Astrocyte of the cerebellum (primary cell): ENCODE measurements at regions not wholly inside any gene's neighbourhood (a gene's known extent, or its start where the extent isn't known, plus 50 kb on each side); places are given as distances from the start of the nearest gene placed in this dataset.

ENCODE experiments used
- DNase-seq: peaks from one replicate; pipeline ENCODE4 v3.0.0-alpha.2; 2011; ENCODE audit warnings: low read depth
- H3K4me3 ChIP-seq: 2 replicates; pipeline ENCODE4 v1.5.1; 2011; ENCODE audit warnings: mild to moderate bottlenecking, low read depth, low read length, moderate library complexity
- in situ Hi-C: cut with HindIII; loops from 2 replicates; pipeline ENCODE4 v1.10.0; 2017; ENCODE audit warnings: low sequenced_read_pairs
- TF ChIP-seq, protein P1 (sequence below): IDR thresholded peaks from 2 replicates; pipeline ENCODE4 v1.5.1; 2012; ENCODE audit warnings: low read length, low read depth, moderate library complexity, mild to moderate bottlenecking; ENCODE audit errors: missing control alignments

DNA sequence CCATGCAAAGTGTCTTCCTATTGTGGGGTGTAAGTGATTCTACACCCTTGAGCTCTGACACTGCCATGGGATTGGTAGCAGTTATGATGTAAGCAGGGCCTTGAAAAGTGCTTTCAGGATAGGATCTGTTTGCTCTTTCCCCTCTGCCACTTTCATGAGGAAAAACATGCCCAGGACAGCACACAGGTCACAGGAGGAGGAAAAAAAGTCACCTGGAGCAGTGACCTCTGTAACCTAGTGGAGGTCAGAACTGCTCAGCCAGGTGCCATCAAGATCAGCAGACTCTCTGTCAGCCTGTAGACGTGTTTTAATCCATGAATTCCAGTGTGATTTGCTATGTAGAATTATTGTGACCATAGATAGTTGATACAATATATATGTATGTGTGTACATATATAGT, 92.7 kb upstream of the BMP2 start:
- TF ChIP-seq, protein P1, sequence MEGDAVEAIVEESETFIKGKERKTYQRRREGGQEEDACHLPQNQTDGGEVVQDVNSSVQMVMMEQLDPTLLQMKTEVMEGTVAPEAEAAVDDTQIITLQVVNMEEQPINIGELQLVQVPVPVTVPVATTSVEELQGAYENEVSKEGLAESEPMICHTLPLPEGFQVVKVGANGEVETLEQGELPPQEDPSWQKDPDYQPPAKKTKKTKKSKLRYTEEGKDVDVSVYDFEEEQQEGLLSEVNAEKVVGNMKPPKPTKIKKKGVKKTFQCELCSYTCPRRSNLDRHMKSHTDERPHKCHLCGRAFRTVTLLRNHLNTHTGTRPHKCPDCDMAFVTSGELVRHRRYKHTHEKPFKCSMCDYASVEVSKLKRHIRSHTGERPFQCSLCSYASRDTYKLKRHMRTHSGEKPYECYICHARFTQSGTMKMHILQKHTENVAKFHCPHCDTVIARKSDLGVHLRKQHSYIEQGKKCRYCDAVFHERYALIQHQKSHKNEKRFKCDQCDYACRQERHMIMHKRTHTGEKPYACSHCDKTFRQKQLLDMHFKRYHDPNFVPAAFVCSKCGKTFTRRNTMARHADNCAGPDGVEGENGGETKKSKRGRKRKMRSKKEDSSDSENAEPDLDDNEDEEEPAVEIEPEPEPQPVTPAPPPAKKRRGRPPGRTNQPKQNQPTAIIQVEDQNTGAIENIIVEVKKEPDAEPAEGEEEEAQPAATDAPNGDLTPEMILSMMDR = no peak
- no peak for DNase-seq
- no peak overlapping the region for H3K4me3 ChIP-seq
- in situ Hi-C loops = no loop called here

DNA sequence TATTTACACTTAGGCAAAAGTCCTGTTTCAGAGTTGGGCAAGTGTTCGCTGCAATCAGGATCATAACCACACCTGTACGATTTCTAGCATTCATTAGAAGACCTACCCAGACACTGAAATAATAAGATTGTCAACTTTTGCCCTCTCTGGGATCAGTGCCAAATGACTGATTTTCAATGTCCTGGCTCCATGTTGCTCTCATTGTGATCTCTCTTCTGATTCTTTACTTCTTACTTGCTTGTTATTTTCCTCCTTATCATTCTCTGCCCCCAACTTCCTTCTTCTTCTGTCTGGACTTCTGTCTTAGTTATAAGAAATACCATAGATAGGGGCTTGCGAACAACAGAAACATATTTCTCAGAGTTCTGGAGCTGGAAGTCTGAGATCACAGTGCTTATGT, 94.4 kb upstream of the BMP2 start:
- TF ChIP-seq, protein P1 = no peak
- in situ Hi-C loops = no loop called here
- H3K4me3 ChIP-seq = no peak overlapping the region
- no peak for DNase-seq

DNA sequence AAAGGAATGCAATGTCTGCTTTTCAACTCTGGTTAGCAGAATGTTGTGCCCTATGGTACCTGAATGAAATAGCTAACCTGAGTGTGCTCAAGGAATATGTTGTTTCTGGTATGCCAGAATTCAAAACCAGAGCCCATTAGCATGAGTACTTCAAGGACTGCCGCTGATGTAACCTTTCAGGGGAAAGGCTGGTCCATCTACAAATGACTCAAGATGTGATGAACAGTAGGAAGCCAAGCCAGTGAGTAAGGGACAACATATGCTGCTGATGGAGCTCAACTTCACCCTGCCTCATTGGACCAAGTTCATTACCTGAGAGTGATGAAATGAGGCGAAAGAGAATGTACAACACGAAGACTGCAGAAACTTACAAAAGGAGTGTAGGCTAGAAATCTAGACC, 95.7 kb upstream of the BMP2 start:
- no peak overlapping the region for H3K4me3 ChIP-seq
- DNase-seq = no peak
- in situ Hi-C loops = no loop called here
- TF ChIP-seq, protein P1 = no peak

DNA sequence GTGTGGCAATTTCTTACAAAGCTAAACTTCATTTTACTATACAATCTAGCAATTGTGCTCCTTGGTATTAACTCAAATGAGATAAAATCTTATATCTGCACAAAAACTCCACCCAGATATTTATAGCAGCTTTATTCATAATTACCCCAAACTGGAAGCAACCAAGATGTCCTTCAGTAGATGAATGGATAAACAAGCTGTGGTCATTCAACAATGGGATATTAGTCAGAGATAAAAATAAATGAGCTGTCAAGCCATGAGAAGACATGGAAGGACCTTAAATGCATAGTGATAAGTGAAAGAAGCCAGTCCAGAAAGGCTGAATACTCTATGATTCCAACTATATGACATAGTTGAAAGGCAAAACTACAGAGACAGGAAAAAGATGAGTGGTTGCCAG, 98.9 kb upstream of the BMP2 start:
- no peak for DNase-seq
- no peak overlapping the region for H3K4me3 ChIP-seq
- TF ChIP-seq, protein P1 = no peak
- in situ Hi-C loops = no loop called here

DNA sequence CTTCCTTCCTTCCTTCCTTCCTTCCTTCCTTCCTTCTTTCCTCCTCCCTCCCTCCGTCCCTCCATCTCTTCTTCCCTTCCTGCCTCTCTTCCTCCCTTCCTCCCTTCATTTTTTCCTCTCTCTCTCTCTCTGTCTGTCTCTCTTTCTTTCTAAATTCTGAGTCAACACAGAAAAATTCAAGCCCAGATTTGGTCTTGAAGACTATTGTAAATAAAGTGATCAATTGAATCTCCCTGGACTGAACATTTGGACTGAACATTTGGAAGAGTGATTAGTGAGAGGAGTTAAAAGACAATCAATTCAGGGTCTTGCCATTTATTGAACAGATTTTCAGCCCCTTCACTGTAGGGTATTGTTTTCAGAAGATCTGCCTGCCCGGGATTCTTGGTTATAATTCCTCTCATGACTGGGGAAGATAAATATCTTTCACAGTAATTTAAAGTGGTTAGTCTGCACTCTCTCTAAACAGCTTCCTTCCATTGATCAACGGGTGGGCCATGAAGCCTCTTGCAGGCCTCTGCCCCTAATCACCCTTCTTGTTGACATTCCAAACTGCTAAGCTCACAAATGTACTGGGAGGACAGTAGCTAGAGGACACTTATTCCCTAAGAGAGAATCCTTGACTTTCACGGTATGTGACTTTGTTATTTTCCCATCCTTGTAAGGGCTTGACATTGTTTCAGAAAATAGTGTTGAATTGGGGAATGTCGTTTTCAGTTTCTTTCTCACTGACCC, 101.7 kb upstream of the BMP2 start:
- DNase-seq = no peak
- TF ChIP-seq, protein P1 = no peak
- in situ Hi-C loops = no loop called here
- H3K4me3 ChIP-seq = no peak overlapping the region

DNA sequence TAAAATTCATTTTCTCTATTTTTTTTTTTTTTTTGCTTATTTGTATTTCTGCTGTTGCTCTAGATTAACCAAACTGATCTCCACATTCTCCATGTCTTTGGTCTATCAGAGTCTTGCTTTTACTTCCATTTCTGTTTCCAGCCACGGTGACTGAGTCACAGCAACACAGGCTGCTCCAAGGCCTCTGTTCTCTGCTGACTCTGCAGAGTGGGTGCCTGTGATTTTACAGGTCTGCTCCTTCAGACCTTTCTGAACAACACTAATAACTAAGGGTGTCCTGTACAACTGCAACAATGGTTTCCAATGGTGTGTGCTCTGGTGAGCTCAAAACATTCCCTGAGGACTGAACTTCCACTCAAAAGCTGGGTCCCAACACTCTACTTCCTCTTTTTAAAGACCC, 102.3 kb upstream of the BMP2 start:
- in situ Hi-C loops = no loop called here
- TF ChIP-seq, protein P1 = no peak
- no peak for DNase-seq
- no peak overlapping the region for H3K4me3 ChIP-seq
